GM12865 (cell line): ENCODE measurements at regions not wholly inside any gene's neighbourhood (a gene's known extent, or its start where the extent isn't known, plus 50 kb on each side); places are given as distances from the start of the nearest gene placed in this dataset.

Experiments
- DNase-seq: peaks from one replicate; pipeline ENCODE4 v3.0.0; 2010; ENCODE audit warnings: low read depth
- H3K4me3 ChIP-seq: 2 replicates; pipeline ENCODE4 v1.5.1; 2011; ENCODE audit warnings: mild to moderate bottlenecking, low read depth, low read length, control low read depth
- TF ChIP-seq, protein P1 (sequence below): IDR thresholded peaks from 2 replicates; pipeline ENCODE4 v1.5.1; 2011; ENCODE audit warnings: low read length, control low read depth, low read depth, inconsistent platforms; ENCODE audit not compliant: insufficient read depth; ENCODE audit errors: missing control alignments

DNA sequence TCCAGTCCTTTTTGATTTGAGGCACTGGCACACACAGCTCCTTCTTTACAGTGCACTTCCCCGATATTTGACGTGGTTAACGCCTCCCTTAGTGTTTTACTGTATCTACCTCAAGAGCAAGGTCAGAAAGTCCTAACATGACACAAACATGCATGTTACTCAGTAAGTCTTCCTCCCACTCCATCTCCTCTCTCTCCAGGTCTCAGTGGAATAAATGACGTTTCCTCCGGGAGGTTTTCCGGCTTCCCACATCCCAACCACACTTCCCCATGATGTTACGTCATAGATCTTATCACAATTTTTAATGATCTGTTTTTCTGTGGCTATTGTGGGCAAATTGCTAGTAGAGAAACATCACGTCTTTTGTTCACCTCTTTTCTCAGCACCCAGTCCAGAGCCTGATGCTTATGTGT lies 165.7 kb downstream of the PTPN20 start:
- no peak overlapping the region for H3K4me3 ChIP-seq
- TF ChIP-seq, protein P1, sequence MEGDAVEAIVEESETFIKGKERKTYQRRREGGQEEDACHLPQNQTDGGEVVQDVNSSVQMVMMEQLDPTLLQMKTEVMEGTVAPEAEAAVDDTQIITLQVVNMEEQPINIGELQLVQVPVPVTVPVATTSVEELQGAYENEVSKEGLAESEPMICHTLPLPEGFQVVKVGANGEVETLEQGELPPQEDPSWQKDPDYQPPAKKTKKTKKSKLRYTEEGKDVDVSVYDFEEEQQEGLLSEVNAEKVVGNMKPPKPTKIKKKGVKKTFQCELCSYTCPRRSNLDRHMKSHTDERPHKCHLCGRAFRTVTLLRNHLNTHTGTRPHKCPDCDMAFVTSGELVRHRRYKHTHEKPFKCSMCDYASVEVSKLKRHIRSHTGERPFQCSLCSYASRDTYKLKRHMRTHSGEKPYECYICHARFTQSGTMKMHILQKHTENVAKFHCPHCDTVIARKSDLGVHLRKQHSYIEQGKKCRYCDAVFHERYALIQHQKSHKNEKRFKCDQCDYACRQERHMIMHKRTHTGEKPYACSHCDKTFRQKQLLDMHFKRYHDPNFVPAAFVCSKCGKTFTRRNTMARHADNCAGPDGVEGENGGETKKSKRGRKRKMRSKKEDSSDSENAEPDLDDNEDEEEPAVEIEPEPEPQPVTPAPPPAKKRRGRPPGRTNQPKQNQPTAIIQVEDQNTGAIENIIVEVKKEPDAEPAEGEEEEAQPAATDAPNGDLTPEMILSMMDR: no peak
- no peak for DNase-seq

DNA sequence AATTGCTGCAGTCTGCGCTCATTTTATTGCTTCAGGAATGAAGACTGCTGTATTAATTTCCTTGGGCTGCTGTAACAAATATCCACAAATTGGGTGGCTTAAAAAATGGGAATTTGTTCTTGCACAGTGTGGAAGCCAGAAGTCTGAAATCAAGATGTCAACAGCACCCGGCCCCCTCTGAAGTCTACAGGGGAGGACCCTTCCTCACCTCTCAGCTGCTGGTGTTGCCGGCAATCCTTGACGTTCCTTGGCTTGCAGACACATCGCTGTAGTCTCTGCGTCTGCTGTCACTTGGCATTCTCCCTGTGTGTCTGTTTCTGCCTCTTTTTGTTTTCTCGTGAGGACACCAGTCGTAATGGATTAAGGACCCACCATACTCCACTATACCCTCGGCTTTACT lies 166.2 kb downstream of the PTPN20 start:
- DNase-seq: no peak
- no peak overlapping the region for H3K4me3 ChIP-seq
- TF ChIP-seq, protein P1: no peak

DNA sequence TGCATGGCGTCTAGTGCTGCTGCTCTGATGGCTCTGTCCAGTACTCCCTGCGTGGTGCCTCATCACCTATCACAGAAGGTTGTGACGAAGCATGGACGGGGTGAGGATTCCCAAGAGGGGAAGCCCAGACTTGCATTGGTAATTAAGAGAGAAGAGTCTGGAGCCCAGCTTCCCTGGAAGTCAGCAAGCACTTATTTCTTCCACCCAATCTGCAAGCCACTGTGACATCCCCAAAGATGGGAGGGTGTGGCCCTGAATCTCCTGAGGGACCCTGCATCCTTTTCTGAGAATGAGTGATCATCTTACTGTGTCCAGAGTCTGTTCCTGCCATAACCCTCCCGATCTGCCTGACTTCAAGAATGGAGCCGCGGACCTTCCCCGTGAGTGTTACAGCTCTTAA lies 166.7 kb downstream of the PTPN20 start:
- H3K4me3 ChIP-seq: no peak overlapping the region
- TF ChIP-seq, protein P1: no peak
- no peak for DNase-seq

DNA sequence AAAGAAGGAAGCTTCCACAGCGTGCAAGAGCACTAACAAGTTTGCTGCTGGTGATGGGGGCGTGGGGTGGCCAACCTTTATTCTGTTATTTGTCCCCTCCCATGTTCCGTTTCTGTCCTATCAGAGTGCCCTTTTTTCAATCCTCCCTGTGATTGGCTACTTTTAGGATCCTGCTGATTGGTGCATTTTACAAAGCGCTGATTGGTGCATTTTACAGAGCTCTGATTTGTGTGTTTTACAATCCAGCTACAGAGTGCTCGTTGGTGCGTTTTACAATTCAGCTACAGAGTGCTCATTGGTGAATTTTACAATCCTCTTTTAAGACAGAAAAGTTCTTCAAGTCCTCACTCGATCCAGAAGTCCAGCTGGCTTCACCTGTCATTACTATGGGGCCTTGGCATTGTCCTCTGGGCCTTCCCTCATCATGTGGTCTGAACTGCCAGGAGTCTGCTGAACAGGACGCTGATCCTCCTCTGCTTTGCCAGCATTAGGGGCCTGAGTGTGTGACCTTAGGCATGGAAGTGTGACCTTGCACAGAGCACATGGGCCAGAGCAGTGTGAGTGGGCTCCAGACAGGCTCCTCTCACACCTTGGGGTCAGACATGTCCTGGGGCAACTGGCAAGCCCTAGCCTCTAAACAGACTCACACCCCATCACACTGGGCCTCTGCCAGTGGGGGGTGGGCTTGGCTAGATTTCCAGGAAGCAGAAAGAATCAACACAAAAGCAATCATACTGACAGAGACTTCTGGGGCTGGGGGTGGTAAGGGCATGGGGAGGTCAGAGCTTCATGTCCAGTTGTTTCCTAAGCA lies 167.4 kb downstream of the PTPN20 start:
- H3K4me3 ChIP-seq: no peak overlapping the region
- DNase-seq: no peak
- TF ChIP-seq, protein P1: no peak

DNA sequence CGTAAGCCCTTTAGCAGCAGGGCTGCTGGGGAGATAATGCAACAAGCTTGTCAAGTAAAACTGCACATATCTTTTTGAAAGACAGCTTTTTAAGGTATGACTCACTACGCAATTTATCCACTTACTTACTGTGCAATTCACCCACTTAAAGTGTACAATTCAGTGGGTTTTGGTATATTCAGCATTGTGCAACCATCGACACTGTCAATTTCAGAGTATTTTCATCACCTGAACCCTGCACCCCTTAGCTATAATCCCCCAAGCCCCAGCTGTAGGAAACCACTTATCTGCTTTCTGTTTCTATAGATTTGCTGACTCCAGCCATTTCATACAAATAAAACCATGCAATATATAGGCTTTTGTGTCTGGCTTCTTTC lies 168.0 kb downstream of the PTPN20 start:
- TF ChIP-seq, protein P1: no peak
- no peak for DNase-seq
- no peak overlapping the region for H3K4me3 ChIP-seq

DNA sequence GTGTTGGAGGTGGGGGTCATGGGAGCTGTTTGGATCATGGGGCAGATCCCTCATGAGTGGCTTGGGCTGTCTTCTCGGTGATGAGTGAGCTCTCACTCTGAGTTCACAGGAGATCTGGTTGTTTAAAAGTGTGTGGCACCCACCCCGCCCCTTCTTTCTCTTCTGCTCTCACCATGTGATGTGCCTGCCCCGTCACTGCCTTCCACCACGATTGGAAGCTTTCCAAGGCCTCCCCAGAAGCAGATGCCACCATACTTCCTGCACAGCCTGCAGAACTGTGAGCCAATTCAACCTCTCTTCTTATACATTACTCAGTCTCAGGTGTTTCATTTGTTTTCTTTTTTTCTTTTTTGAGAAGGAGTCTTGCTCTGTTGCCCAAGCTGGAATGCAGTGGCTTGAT lies 170.0 kb downstream of the PTPN20 start:
- TF ChIP-seq, protein P1: no peak
- no peak overlapping the region for H3K4me3 ChIP-seq
- no peak for DNase-seq
